ENCODE measurements at regions not wholly inside any gene's neighbourhood (a gene's known extent, or its start where the extent isn't known, plus 50 kb on each side); places are given as distances from the start of the nearest gene placed in this dataset.

DNA sequence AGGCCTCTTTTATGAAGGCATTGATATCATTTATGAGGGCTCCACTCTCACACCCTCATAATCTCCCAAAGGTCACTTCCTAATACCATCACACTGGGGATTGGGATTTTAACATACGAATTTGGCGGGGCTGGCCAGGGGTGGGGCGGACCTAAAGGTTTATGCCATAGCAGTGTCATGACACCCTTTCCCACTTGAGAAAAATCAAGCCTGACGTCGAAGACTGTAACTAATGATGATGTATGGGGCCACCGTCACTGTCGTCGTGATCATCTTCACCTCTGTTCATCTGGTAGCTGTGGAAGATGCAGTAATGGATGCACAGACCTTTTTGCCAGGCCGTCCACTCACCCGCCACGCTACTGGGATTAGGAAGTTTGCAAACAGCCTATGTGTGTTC lies 912.1 kb downstream of the TBC1D22A start:
- no peaks in the 10 kb centered on the region for H3K79me2 ChIP-seq (ENCODE audit: insufficient read depth, low read length)
- CTCF ChIA-PET, result no interaction called here
- no peak for DNase-seq (ENCODE audit: low read depth, low spot score)
- RAD21 ChIA-PET (ENCODE audit: low non-redundant PET in 1 of 2, low total read pairs in 2 of 2, uncharacterized antibody in 2 of 2, unreplicated experiment in 2 of 2), result no interaction called here
- H3K27ac ChIP-seq (ENCODE audit: low read depth, low read length), result no peak overlapping the region
- no peak for ATAC-seq
- POLR2A ChIA-PET, result no interaction called here
- no peak overlapping the region for H3K4me3 ChIP-seq (replicated peaks in 1 of 2; ENCODE audit: low read depth in 1 of 2, low read length in 2 of 2)
- H3K27me3 ChIP-seq (ENCODE audit: insufficient read depth, low read length), result no peaks in the 10 kb centered on the region
- no peaks in the 10 kb centered on the region for H4K20me1 ChIP-seq (ENCODE audit: insufficient read depth)
- H3K9me2 ChIP-seq (ENCODE audit: insufficient read depth), result no peaks in the 10 kb centered on the region
- H3K9me3 ChIP-seq (ENCODE audit: control insufficient read depth in 1 of 2, insufficient read depth in 1 of 2, low read depth in 1 of 2, low read length in 2 of 2), result no peaks in the 10 kb centered on the region; a peak in 1 of 4 replicates
- no peak overlapping the region for H3K9ac ChIP-seq (ENCODE audit: low read length)
- H2AFZ ChIP-seq (ENCODE audit: low read depth, low read length, poor library complexity, severe bottlenecking), result no peak overlapping the region
- no peak overlapping the region for H3K4me2 ChIP-seq (ENCODE audit: low read length)
- H3K36me3 ChIP-seq (ENCODE audit: control insufficient read depth in 1 of 2, insufficient read depth in 2 of 2, low read length in 2 of 2), result no peaks in the 10 kb centered on the region; a peak in 1 of 4 replicates
- intact Hi-C loops (cut with micrococcal nuclease), result no loop called here
- BruUV-seq (replicated peaks), result no TSS peak
- no peaks in the 10 kb centered on the region for H3K4me1 ChIP-seq (ENCODE audit: control insufficient read depth in 1 of 2, insufficient read depth in 2 of 2, low read length in 2 of 2)
- TF ChIP-seq SIN3A (IDR thresholded peaks at IDR 0.05; ENCODE audit: low read depth) (no peak), MAX (IDR thresholded peaks at IDR 0.05) (no peak)
- TF ChIP-seq, protein P1, sequence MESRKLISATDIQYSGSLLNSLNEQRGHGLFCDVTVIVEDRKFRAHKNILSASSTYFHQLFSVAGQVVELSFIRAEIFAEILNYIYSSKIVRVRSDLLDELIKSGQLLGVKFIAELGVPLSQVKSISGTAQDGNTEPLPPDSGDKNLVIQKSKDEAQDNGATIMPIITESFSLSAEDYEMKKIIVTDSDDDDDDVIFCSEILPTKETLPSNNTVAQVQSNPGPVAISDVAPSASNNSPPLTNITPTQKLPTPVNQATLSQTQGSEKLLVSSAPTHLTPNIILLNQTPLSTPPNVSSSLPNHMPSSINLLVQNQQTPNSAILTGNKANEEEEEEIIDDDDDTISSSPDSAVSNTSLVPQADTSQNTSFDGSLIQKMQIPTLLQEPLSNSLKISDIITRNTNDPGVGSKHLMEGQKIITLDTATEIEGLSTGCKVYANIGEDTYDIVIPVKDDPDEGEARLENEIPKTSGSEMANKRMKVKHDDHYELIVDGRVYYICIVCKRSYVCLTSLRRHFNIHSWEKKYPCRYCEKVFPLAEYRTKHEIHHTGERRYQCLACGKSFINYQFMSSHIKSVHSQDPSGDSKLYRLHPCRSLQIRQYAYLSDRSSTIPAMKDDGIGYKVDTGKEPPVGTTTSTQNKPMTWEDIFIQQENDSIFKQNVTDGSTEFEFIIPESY (IDR thresholded peaks at IDR 0.05; ENCODE audit: extremely low read depth, insufficient replicate concordance, low read length), result no peak

DNA sequence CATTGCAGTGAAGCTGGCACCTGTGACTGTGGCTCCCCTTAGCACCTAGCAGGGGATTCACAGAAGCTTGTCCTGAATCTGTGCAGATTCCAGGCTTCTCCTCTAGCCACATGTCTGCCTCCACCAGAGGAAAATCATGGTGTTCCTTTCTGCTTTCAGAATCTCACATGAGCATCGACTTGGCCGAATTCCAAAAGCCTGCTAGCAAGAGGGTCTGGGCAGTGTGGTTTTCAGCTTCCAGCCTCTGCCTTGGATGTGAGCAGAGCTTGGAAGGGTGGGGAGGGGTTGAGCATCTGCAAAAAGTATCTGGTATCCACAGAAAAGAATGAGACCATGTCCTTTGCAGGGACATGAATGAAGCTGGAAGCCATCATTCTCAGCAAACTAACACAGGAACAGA lies 911.1 kb downstream of the TBC1D22A start:
- ChIA-PET RAD21 (ENCODE audit: low non-redundant PET in 1 of 2, low total read pairs in 2 of 2, uncharacterized antibody in 2 of 2, unreplicated experiment in 2 of 2) (no interaction called here), CTCF (no interaction called here), POLR2A (no interaction called here)
- no peaks in the 10 kb centered on the region for H4K20me1 ChIP-seq (ENCODE audit: insufficient read depth)
- H3K36me3 ChIP-seq (ENCODE audit: control insufficient read depth in 1 of 2, insufficient read depth in 2 of 2, low read length in 2 of 2), result no peaks in the 10 kb centered on the region; a peak in 1 of 4 replicates
- no peak for DNase-seq (ENCODE audit: low read depth, low spot score)
- H3K9me3 ChIP-seq (ENCODE audit: control insufficient read depth in 1 of 2, insufficient read depth in 1 of 2, low read depth in 1 of 2, low read length in 2 of 2), result no peaks in the 10 kb centered on the region; a peak in 1 of 4 replicates
- no peaks in the 10 kb centered on the region for H3K27me3 ChIP-seq (ENCODE audit: insufficient read depth, low read length)
- no peaks in the 10 kb centered on the region for H3K4me1 ChIP-seq (ENCODE audit: control insufficient read depth in 1 of 2, insufficient read depth in 2 of 2, low read length in 2 of 2)
- BruUV-seq (replicated peaks), result no TSS peak
- no peaks in the 10 kb centered on the region for H3K79me2 ChIP-seq (ENCODE audit: insufficient read depth, low read length)
- H3K27ac ChIP-seq (ENCODE audit: low read depth, low read length), result no peak overlapping the region
- no peak overlapping the region for H3K4me3 ChIP-seq (replicated peaks in 1 of 2; ENCODE audit: low read depth in 1 of 2, low read length in 2 of 2)
- H2AFZ ChIP-seq (ENCODE audit: low read depth, low read length, poor library complexity, severe bottlenecking), result no peak overlapping the region
- no peaks in the 10 kb centered on the region for H3K9me2 ChIP-seq (ENCODE audit: insufficient read depth)
- no peak overlapping the region for H3K9ac ChIP-seq (ENCODE audit: low read length)
- no peak overlapping the region for H3K4me2 ChIP-seq (ENCODE audit: low read length)
- ATAC-seq, result no peak
- intact Hi-C loops (cut with micrococcal nuclease), result no loop called here
- TF ChIP-seq FOSL1 (IDR thresholded peaks at IDR 0.05; ENCODE audit: low read depth) (no peak), ZFX (IDR thresholded peaks at IDR 0.05) (no peak), ZNF274 (IDR thresholded peaks at IDR 0.05; ENCODE audit: low read depth, low read length) (no peak), EZH2phosphoT487 (IDR thresholded peaks at IDR 0.05; ENCODE audit: borderline replicate concordance) (no peak), EZH2 (IDR thresholded peaks at IDR 0.05) (no peak), TCF7L2 (IDR thresholded peaks at IDR 0.05; ENCODE audit: borderline replicate concordance, extremely low read depth, insufficient read depth, insufficient read length) (no peak), CBX3 (IDR thresholded peaks at IDR 0.05; ENCODE audit: low read depth) (no peak)
